ENCODE measurements at regions not wholly inside any gene's neighbourhood (a gene's known extent, or its start where the extent isn't known, plus 50 kb on each side); places are given as distances from the start of the nearest gene placed in this dataset.

DNA sequence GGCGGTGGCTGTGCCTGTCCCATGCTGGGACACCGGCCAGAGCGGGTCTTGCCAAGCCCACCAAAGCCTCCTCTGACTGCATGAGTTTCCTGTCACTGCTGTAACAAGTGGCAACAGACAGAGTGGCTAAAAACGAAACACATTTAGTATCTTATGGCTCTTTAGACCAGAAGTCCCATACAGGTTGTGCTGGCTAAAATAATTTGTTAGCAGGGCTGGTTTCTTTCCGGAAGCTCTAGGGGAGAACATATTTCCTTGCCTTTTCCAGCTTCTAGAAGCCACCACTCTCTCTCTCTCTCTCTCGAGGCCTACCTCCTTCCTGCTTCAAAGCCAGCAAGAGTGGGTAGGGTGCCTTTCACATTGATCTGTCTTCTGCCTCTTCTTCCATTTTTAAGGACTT lies 171.6 kb upstream of the PLPP4 start:
- TF ChIP-seq POLR2AphosphoS5 (IDR thresholded peaks at IDR 0.05; ENCODE audit: low read depth, low read length): no peak
- TF ChIP-seq SIN3A (IDR thresholded peaks at IDR 0.05; ENCODE audit: borderline replicate concordance, insufficient read depth, low read depth, low read length): no peak
- TF ChIP-seq, protein P1, sequence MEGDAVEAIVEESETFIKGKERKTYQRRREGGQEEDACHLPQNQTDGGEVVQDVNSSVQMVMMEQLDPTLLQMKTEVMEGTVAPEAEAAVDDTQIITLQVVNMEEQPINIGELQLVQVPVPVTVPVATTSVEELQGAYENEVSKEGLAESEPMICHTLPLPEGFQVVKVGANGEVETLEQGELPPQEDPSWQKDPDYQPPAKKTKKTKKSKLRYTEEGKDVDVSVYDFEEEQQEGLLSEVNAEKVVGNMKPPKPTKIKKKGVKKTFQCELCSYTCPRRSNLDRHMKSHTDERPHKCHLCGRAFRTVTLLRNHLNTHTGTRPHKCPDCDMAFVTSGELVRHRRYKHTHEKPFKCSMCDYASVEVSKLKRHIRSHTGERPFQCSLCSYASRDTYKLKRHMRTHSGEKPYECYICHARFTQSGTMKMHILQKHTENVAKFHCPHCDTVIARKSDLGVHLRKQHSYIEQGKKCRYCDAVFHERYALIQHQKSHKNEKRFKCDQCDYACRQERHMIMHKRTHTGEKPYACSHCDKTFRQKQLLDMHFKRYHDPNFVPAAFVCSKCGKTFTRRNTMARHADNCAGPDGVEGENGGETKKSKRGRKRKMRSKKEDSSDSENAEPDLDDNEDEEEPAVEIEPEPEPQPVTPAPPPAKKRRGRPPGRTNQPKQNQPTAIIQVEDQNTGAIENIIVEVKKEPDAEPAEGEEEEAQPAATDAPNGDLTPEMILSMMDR (IDR thresholded peaks at IDR 0.05): no peak
- TF ChIP-seq, protein P2, sequence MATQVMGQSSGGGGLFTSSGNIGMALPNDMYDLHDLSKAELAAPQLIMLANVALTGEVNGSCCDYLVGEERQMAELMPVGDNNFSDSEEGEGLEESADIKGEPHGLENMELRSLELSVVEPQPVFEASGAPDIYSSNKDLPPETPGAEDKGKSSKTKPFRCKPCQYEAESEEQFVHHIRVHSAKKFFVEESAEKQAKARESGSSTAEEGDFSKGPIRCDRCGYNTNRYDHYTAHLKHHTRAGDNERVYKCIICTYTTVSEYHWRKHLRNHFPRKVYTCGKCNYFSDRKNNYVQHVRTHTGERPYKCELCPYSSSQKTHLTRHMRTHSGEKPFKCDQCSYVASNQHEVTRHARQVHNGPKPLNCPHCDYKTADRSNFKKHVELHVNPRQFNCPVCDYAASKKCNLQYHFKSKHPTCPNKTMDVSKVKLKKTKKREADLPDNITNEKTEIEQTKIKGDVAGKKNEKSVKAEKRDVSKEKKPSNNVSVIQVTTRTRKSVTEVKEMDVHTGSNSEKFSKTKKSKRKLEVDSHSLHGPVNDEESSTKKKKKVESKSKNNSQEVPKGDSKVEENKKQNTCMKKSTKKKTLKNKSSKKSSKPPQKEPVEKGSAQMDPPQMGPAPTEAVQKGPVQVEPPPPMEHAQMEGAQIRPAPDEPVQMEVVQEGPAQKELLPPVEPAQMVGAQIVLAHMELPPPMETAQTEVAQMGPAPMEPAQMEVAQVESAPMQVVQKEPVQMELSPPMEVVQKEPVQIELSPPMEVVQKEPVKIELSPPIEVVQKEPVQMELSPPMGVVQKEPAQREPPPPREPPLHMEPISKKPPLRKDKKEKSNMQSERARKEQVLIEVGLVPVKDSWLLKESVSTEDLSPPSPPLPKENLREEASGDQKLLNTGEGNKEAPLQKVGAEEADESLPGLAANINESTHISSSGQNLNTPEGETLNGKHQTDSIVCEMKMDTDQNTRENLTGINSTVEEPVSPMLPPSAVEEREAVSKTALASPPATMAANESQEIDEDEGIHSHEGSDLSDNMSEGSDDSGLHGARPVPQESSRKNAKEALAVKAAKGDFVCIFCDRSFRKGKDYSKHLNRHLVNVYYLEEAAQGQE (IDR thresholded peaks at IDR 0.05; ENCODE audit: insufficient read depth in 1 of 2, low read depth in 2 of 2, low read length in 1 of 2): no peak
- TF ChIP-seq TCF7L2 (IDR thresholded peaks at IDR 0.05; ENCODE audit: low read depth, low read length): no peak
- in situ Hi-C loops (cut with HindIII; ENCODE audit: low pct_unique_long_range_greater_than_20kb, low sequenced_read_pairs) (no loop called here), intact Hi-C loops (cut with micrococcal nuclease; ENCODE audit: unreplicated experiment) (no loop called here)
- DNase-seq (ENCODE audit: low read depth, low spot score) (no peak), ATAC-seq (no peak)
- Histone ChIP-seq H3K36me3 (ENCODE audit: control insufficient read depth, insufficient read depth, low read length) (no peaks in the 10 kb centered on the region), H3K9me3 (ENCODE audit: control insufficient read depth, insufficient read depth, low read depth, low read length) (no peaks in the 10 kb centered on the region), H3K27ac (ENCODE audit: low read length) (no peak overlapping the region), H3K27me3 (ENCODE audit: control insufficient read depth, insufficient read depth, low read length) (no peaks in the 10 kb centered on the region), H3K4me3 (ENCODE audit: low read depth in 2 of 2, low read length in 2 of 2) (no peak overlapping the region), H3K4me1 (ENCODE audit: control insufficient read depth, insufficient read depth, low read length) (no peaks in the 10 kb centered on the region)
- CTCF ChIA-PET: no interaction called here
- POLR2A ChIA-PET: no interaction called here
- BruUV-seq (replicated peaks): no TSS peak

DNA sequence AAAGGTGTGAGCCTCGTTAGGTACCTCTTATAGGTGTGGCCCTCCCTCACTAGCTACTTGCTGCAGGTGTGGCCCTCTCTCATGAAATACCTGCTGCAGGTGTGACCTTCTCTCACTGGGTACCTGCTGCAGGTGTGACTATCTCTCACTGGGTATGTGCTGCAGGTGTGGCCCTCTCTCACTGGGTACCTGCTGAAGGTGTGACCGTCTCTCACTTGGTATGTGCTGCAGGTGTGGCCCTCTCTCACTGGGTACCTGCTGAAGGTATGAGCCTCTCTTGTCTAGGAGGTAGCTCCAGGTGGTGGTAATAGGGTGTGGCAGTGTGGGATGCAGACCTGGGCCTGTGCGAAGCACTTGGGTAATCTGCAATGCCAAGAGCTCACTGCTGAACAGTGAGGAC lies 170.7 kb upstream of the PLPP4 start:
- no peak for ATAC-seq

More for the DNA sequence above, 170.7 kb upstream of the PLPP4 start:
- Histone ChIP-seq H3K9me3 (ENCODE audit: control insufficient read depth, insufficient read depth, low read depth, low read length) (no peaks in the 10 kb centered on the region), H3K27ac (ENCODE audit: low read length) (no peak overlapping the region), H3K27me3 (ENCODE audit: control insufficient read depth, insufficient read depth, low read length) (no peaks in the 10 kb centered on the region), H3K4me1 (ENCODE audit: control insufficient read depth, insufficient read depth, low read length) (no peaks in the 10 kb centered on the region), H3K4me3 (ENCODE audit: low read depth in 2 of 2, low read length in 2 of 2) (no peak overlapping the region), H3K36me3 (ENCODE audit: control insufficient read depth, insufficient read depth, low read length) (no peaks in the 10 kb centered on the region)
- ChIA-PET POLR2A (interaction anchor here (0.7 kb wide), 1 partner anchor 311 kb away, joined by 4 read pairs; no protein-coding TSS in a partner anchor), CTCF (no interaction called here)
- BruUV-seq (replicated peaks): no TSS peak
- intact Hi-C loops (cut with micrococcal nuclease; ENCODE audit: unreplicated experiment) (no loop called here), in situ Hi-C loops (cut with HindIII; ENCODE audit: low pct_unique_long_range_greater_than_20kb, low sequenced_read_pairs) (no loop called here)
- TF ChIP-seq TCF7L2 (IDR thresholded peaks at IDR 0.05; ENCODE audit: low read depth, low read length) (no peak), POLR2AphosphoS5 (IDR thresholded peaks at IDR 0.05; ENCODE audit: low read depth, low read length) (no peak), SIN3A (IDR thresholded peaks at IDR 0.05; ENCODE audit: borderline replicate concordance, insufficient read depth, low read depth, low read length) (no peak)
- TF ChIP-seq, protein P2 (IDR thresholded peaks at IDR 0.05; ENCODE audit: insufficient read depth in 1 of 2, low read depth in 2 of 2, low read length in 1 of 2): no peak
- TF ChIP-seq, protein P1 (IDR thresholded peaks at IDR 0.05): no peak
- DNase-seq (ENCODE audit: low read depth, low spot score): no peak
